GM19035 (cell line): ENCODE measurements at regions not wholly inside any gene's neighbourhood (a gene's known extent, or its start where the extent isn't known, plus 50 kb on each side); places are given as distances from the start of the nearest gene placed in this dataset.
A peak's percentile ranks its signal among the peaks of the same experiment; 100 is the strongest.

Experiments used
- ATAC-seq: cut with Tn5 transposase; IDR thresholded peaks from one replicate; pipeline ENCODE4 v1.9.1; 2021; ENCODE audit not compliant: unreplicated experiment

DNA sequence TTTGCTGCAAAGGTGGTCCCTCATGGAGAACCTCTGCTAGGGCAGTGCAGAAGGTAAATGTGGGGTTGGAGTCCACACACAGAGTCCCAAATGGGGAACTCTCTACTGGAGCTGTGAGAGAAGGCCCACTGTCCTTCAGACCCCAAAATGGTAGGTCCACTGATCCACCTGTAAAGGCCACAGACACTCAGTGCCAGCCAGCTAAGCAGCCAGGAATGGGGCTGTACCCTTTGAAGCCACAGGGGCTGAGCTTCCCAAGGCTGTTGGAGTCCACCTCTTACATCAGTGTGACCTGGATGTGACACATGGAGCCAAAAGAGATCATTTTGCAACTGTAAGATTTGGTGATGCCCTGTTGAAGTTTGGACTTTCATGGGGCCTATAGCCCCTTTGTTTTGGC is 252.4 kb upstream of the GULP1 start:
- no peak for ATAC-seq

- no peak for ATAC-seq
Observed at GRCh38 chr2:188042412-188042811, 249.3 kb upstream of the GULP1 start.

DNA sequence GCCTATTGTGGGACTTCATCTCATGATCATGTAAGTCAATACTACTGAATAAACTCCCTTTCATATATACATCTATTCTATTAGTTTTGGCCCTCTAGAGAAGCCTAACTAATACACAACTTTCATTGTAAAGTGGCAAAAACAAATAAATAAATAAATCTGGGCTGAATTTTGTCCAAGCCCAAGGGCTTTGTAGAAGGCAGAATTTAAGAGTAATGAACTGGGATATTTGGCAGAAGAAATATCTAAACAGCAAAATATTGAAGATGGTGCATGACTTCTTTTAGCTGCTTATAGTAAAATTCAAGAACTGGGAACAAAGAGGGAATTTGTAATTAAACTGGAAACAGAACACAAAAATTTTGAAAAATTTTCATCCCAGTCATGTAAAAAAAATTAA is 246.7 kb upstream of the GULP1 start:
- ATAC-seq = no peak

GRCh38 chr2:188046437-188046836 is 245.2 kb upstream of the GULP1 start:
- ATAC-seq = no peak

GRCh38 chr2:188047735-188048134 is 243.9 kb upstream of the GULP1 start:
- no peak for ATAC-seq

DNA sequence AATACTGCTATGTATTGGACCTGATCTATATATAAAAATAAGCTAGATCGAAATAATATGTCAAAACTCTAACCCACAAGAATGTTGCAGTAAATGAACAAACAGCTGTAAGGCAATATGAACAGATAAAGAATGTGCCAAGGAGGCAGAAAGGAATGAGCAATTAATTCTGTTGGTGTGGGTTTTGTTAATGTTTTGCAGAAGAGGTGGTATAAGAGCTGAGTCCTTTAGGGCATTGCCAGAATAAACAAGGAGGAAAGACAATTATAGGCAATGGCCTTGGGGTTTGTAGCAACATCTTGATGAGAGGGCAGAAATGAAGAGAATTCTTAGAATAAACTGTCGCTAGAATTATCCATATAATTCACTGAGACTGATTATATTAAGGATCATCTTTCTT is 240.9 kb upstream of the GULP1 start:
- ATAC-seq = no peak

- ATAC-seq = no peak
Observed at GRCh38 chr2:188051706-188052105, 240.0 kb upstream of the GULP1 start.

DNA sequence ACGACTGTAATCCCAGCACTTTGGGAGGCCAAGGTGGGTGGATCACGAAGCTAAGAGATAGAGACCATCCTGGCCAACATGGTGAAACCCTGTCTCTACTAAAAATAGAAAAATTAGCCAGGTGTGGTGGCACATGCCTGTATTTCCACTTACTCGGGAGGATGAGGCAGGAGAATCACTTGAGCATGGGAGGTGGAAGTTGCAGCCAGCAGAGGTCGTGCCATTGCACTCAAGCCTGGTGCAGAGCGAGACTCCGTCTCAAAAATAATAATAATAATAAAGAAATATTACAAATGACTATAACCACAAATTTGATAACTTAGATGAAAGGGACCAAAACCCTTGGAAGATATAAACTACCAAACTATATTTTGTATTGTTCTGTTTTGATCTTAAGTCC is 226.3 kb upstream of the GULP1 start:
- no peak for ATAC-seq

GRCh38 chr2:188068093-188068492 is 223.6 kb upstream of the GULP1 start:
- no peak for ATAC-seq

GRCh38 chr2:188076149-188077056 is 215.3 kb upstream of the GULP1 start:
- ATAC-seq = peak; percentile 90

- ATAC-seq = no peak
Observed at GRCh38 chr2:188077757-188078156, 213.9 kb upstream of the GULP1 start.

DNA sequence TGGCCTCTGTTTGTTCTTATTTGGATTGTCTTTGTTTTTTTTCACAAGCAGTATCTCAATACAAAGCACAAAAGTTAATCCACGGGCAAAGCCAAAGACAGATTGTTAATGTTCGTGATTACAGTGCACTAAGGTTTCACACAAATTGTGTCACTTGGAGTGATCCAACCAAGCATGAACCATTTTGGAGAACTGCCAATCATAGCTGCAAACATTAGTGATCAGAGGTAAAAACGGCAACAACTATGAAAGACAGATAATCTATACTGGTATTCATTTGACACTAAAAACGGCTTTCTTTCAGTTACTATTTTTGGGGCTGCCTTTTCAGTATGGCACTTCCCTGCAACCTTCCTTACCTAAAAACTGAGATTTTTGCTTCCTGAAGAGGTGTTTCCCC is 213.1 kb upstream of the GULP1 start:
- no peak for ATAC-seq

DNA sequence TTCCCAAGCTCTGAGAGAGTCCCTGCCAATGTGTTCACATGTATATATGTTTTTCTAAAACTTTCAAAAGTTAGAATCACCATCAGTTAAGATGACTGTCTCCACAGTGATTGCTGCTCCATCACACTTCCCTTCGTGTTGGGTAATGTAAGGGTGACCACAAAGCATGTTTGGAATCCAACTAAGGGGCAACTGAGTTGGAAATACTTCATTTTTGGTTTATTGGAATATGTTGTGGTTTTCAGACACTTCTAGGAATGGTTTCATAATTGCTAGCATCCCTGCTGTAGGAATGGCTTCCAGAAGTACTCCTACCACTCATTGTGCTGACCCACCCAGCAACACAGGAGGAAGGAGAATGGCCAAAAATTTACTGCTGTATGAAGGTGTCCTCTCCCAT is 212.5 kb upstream of the GULP1 start:
- ATAC-seq = no peak

- ATAC-seq = no peak
Observed at GRCh38 chr2:188085421-188085820, 206.3 kb upstream of the GULP1 start.

GRCh38 chr2:188089901-188090300 is 201.8 kb upstream of the GULP1 start:
- no peak for ATAC-seq

DNA sequence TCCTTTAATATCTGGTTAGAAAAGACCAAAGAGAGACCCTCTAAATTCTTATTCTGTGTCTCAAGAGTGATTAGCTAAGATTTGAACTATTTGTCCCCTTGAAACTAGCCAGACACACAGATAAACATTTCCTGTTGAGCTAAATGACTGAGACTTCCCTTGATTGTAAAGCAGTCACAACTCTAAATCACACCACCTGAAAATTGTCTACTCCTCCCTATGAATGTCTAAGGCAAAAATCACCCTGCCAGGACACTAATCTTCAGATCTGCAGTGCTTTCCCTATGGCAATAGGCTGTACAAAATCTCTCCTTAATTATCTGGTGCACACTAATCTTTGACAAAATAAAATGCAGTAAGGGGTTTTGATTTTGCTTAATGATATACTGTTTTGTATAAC is 200.5 kb upstream of the GULP1 start:
- no peak for ATAC-seq

DNA sequence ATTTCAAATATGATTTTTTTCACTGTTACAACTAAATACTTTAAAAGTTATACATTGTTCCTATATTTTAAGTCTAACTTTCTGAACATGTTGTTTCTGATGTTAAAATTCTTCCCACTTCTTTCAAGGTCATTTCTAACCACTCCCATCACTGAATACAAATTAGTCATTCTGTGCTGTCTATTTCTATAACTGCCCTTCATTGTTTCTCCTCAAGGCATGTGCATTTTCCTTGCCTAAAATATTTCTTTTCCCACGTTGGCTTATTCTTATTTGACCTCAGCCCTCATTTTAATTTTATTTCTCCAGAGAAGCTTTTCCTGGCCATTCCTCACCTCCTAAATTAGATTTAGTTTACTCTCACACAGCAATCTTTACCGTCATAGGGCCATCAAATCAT is 198.9 kb upstream of the GULP1 start:
- no peak for ATAC-seq

DNA sequence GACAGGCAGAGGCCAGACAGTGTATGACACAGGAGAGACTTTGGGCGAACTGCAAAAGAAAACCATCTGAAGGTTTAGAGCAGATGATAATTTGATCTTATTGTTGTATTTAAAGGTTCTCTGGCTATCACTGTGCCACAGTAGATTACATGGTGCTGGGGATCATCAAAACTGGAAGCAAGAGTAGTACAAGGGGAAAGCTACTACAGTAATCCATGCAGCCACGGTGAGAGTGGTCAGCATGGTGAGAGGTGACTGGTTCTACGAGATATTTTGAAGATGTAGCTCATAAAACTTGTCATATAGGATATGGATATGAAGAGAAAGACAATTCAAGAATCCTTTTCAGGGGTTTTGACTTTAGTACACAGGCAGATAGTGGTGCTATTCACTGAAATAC is 194.8 kb upstream of the GULP1 start:
- ATAC-seq = no peak

DNA sequence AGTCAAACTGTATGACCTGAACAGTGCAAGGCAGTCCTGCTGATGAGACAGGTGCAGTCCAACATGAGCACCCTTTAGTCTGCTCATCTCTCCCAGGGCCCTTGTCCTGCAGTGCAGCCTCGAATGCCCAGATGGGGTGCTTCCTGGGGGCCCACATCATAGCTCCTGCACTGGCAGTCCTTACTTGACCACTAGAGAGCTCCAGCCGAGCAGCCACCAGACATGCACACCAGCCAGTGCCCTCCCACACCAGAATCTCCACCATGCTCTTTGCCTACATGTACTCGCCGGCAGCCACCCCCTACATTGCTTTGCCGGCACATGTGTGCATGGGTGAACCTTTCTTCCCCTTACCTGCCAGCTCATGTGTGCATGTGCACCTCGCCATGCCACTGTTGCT is 188.8 kb upstream of the GULP1 start:
- no peak for ATAC-seq

DNA sequence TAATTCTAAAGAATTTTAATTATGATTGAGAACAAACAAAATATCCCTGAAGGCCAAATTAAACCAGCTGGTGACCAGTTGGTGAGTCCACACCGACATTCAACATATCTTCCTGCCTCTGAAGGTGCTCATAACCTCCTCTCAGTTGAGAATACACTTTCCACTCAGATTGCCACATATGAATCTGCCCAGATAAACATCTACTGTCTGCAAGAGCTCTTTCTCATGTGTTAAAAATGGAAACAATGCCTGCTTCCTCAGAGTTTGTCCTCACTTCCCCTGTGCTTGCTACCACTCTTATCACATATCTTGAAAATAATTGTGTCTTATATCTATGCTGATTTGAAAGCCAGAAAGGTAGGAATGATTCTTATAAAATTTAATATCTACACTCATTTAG is 177.7 kb upstream of the GULP1 start:
- ATAC-seq = no peak

DNA sequence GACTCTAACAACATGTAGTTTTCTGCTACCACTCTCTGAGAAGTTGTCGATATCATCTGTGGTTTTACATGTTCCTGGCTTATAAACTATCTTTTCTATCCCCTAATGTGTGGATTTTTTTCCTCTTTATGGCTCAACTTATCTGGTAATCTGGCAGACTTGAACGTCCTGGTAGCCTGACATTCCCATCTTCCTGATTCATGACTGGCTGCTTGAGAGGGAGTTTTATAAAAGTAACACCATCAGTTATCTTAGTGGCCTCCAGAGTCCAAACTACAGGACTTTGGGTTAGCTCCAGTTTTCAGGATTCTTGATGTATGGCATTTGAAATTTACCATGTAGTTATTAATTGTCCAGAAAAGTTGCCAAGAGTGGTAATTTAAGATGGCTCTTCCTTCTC is 174.0 kb upstream of the GULP1 start:
- no peak for ATAC-seq

DNA sequence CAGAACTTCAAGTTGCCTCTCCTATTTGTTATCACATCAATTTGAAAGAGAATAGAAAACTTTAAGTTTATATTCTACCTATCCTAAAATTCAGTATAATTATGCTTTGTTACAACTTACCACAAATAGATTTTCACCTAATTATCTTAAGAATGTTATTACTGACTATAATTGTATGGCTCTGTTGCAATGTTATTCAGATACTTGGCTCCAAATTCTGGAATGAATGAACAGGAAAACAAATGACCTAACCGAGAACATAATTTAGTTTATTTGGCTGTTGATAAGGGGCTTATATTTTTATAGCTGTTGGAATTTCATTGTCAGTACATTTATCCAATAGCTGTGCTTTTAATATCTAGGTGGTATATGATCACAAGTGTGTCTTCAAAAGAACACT is 173.2 kb upstream of the GULP1 start:
- ATAC-seq = no peak
